SK-N-SH (cell line): ENCODE measurements at regions not wholly inside any gene's neighbourhood (a gene's known extent, or its start where the extent isn't known, plus 50 kb on each side); places are given as distances from the start of the nearest gene placed in this dataset.

Source experiments
- CHD2 ChIP-seq: fragments of 150-350 bp; IDR thresholded peaks from 2 replicates; pipeline ENCODE4 v1.6.1; 2018; ENCODE audit warnings: low read length; ENCODE audit not compliant: partially characterized antibody
- EP300 ChIP-seq, 2 experiments: IDR thresholded peaks; 2 replicates each; pipeline versions ENCODE4 v1.4.0 to v1.6.1; 2012; ENCODE audit warnings: borderline replicate concordance in 1 of 2, low read depth in 1 of 2, low read length in 1 of 2
- FOSL2 ChIP-seq: IDR thresholded peaks from 2 replicates; pipeline ENCODE4 v1.4.0; 2012; ENCODE audit warnings: low read depth, mild to moderate bottlenecking, moderate library complexity, borderline replicate concordance
- GABPA ChIP-seq: IDR thresholded peaks from 2 replicates; pipeline ENCODE4 v1.4.0; 2012; ENCODE audit warnings: low read depth, mild to moderate bottlenecking
- GATA2 ChIP-seq: sonication (generic); formaldehyde crosslinking; IDR thresholded peaks from 2 replicates; pipeline ENCODE4 v1.5.0; 2020; ENCODE audit warnings: mild to moderate bottlenecking, missing genetic modification reagents
- JUND ChIP-seq: IDR thresholded peaks from 2 replicates; pipeline ENCODE4 v1.4.0; 2012
- MEF2A ChIP-seq: IDR thresholded peaks from 2 replicates; pipeline ENCODE4 v1.4.0; 2012; ENCODE audit warnings: low read depth, borderline replicate concordance
- NFIC ChIP-seq: IDR thresholded peaks from 2 replicates; pipeline ENCODE4 v1.4.0; 2012; ENCODE audit warnings: borderline replicate concordance
- NRF1 ChIP-seq: IDR thresholded peaks from 2 replicates; pipeline ENCODE4 v1.6.1; 2012; ENCODE audit warnings: low read depth, mild to moderate bottlenecking, low read length
- RFX5 ChIP-seq: IDR thresholded peaks from 2 replicates; pipeline ENCODE4 v1.6.1; 2012; ENCODE audit warnings: mild to moderate bottlenecking, improper control_type of control experiment, low read length
- RXRA ChIP-seq: IDR thresholded peaks from 2 replicates; pipeline ENCODE4 v1.4.0; 2012; ENCODE audit warnings: low read depth, mild to moderate bottlenecking, borderline replicate concordance
- TAF1 ChIP-seq: IDR thresholded peaks from 2 replicates; pipeline ENCODE4 v1.6.1; 2012; ENCODE audit warnings: low read depth, mild to moderate bottlenecking, low read length, moderate library complexity, borderline replicate concordance
- TCF12 ChIP-seq: IDR thresholded peaks from 2 replicates; pipeline ENCODE4 v1.4.0; 2012
- TEAD4 ChIP-seq: IDR thresholded peaks from 2 replicates; pipeline ENCODE4 v1.4.0; 2012; ENCODE audit warnings: mild to moderate bottlenecking, borderline replicate concordance; ENCODE audit not compliant: insufficient read depth
- USF1 ChIP-seq: IDR thresholded peaks from 2 replicates; pipeline ENCODE4 v1.4.0; 2012; ENCODE audit warnings: low read depth, borderline replicate concordance
- YY1 ChIP-seq: IDR thresholded peaks from 2 replicates; pipeline ENCODE4 v1.4.0; 2012; ENCODE audit warnings: low read depth, mild to moderate bottlenecking
- TF ChIP-seq, protein P1 (sequence below): fragments of 150-350 bp; IDR thresholded peaks from 2 replicates; pipeline ENCODE4 v1.6.1; 2016; ENCODE audit warnings: mild to moderate bottlenecking, low read depth, low read length
- TF ChIP-seq, protein P2 (sequence below): IDR thresholded peaks from 2 replicates; pipeline ENCODE4 v1.4.0; 2012; ENCODE audit warnings: low read depth, borderline replicate concordance
- TF ChIP-seq, protein P3 (sequence below): fragments of 200-600 bp; sonication (generic); IDR thresholded peaks from 2 replicates; pipeline ENCODE4 v1.6.1; 2017; ENCODE audit warnings: antibody characterized with exemption, mild to moderate bottlenecking, moderate library complexity

- TF ChIP-seq CHD2 (no peak), TCF12 (peak; percentile 25; the same call in 1 of the 2 replicates), MEF2A (peak; percentile 67; the same call in 1 of the 2 replicates), NRF1 (no peak), EP300 (IDR thresholded peaks at IDR 0.05; ENCODE audit: borderline replicate concordance in 1 of 2, low read depth in 1 of 2, low read length in 1 of 2) (peak in 1 of 2 experiments; percentile 26; a peak in 1 of 4 replicates), FOSL2 (peak; percentile 15; the same call in 1 of the 2 replicates), NFIC (peak; percentile 51; the same call in 1 of the 2 replicates), RFX5 (no peak), YY1 (no peak), USF1 (no peak), RXRA (no peak), TEAD4 (no peak), TAF1 (no peak), JUND (no peak), GABPA (no peak), GATA2 (CRISPR knock-in tag) (no peak)
- TF ChIP-seq, protein P1, sequence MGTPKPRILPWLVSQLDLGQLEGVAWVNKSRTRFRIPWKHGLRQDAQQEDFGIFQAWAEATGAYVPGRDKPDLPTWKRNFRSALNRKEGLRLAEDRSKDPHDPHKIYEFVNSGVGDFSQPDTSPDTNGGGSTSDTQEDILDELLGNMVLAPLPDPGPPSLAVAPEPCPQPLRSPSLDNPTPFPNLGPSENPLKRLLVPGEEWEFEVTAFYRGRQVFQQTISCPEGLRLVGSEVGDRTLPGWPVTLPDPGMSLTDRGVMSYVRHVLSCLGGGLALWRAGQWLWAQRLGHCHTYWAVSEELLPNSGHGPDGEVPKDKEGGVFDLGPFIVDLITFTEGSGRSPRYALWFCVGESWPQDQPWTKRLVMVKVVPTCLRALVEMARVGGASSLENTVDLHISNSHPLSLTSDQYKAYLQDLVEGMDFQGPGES: no peak
- TF ChIP-seq, protein P2, sequence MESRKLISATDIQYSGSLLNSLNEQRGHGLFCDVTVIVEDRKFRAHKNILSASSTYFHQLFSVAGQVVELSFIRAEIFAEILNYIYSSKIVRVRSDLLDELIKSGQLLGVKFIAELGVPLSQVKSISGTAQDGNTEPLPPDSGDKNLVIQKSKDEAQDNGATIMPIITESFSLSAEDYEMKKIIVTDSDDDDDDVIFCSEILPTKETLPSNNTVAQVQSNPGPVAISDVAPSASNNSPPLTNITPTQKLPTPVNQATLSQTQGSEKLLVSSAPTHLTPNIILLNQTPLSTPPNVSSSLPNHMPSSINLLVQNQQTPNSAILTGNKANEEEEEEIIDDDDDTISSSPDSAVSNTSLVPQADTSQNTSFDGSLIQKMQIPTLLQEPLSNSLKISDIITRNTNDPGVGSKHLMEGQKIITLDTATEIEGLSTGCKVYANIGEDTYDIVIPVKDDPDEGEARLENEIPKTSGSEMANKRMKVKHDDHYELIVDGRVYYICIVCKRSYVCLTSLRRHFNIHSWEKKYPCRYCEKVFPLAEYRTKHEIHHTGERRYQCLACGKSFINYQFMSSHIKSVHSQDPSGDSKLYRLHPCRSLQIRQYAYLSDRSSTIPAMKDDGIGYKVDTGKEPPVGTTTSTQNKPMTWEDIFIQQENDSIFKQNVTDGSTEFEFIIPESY: no peak
- TF ChIP-seq, protein P3, sequence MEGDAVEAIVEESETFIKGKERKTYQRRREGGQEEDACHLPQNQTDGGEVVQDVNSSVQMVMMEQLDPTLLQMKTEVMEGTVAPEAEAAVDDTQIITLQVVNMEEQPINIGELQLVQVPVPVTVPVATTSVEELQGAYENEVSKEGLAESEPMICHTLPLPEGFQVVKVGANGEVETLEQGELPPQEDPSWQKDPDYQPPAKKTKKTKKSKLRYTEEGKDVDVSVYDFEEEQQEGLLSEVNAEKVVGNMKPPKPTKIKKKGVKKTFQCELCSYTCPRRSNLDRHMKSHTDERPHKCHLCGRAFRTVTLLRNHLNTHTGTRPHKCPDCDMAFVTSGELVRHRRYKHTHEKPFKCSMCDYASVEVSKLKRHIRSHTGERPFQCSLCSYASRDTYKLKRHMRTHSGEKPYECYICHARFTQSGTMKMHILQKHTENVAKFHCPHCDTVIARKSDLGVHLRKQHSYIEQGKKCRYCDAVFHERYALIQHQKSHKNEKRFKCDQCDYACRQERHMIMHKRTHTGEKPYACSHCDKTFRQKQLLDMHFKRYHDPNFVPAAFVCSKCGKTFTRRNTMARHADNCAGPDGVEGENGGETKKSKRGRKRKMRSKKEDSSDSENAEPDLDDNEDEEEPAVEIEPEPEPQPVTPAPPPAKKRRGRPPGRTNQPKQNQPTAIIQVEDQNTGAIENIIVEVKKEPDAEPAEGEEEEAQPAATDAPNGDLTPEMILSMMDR: no peak
Measured at GRCh38 chr1:209162651-209163050, 420.9 kb upstream of the CAMK1G start (continued).
